Karpas-422 (cell line): ENCODE measurements at regions not wholly inside any gene's neighbourhood (a gene's known extent, or its start where the extent isn't known, plus 50 kb on each side); places are given as distances from the start of the nearest gene placed in this dataset.

Source experiments
- DNase-seq: peaks from one replicate; pipeline ENCODE4 v3.0.0-alpha.2; 2015
- H2AFZ ChIP-seq: fragments of 200-600 bp; sonication (generic); 2 replicates; pipeline ENCODE4 v1.6.1; 2014; ENCODE audit warnings: antibody characterized with exemption, low read length, mixed read lengths
- H3K27ac ChIP-seq: fragments of 200-600 bp; sonication (generic); 2 replicates; pipeline ENCODE4 v1.5.1; 2014; ENCODE audit warnings: mild to moderate bottlenecking, low read length, moderate library complexity
- H3K27me3 ChIP-seq: fragments of 200-600 bp; sonication (generic); 2 replicates; pipeline ENCODE4 v1.6.1; 2014; ENCODE audit warnings: low read length, mixed read lengths
- H3K36me3 ChIP-seq: fragments of 200-600 bp; sonication (generic); 2 replicates; pipeline ENCODE4 v1.6.1; 2014; ENCODE audit warnings: low read length, mixed read lengths; ENCODE audit not compliant: insufficient read depth
- H3K4me1 ChIP-seq: fragments of 200-600 bp; sonication (generic); 2 replicates; pipeline ENCODE4 v1.6.1; 2014; ENCODE audit warnings: mild to moderate bottlenecking, low read length, mixed read lengths
- H3K4me2 ChIP-seq: fragments of 200-600 bp; sonication (generic); 2 replicates; pipeline ENCODE4 v1.6.1; 2014; ENCODE audit warnings: low read length, low read depth, mild to moderate bottlenecking; ENCODE audit not compliant: poor library complexity, severe bottlenecking
- H3K4me3 ChIP-seq: fragments of 200-600 bp; sonication (generic); 2 replicates; pipeline ENCODE4 v1.5.1; 2014; ENCODE audit warnings: mild to moderate bottlenecking, antibody characterized with exemption, low read length, mixed read lengths
- H3K79me2 ChIP-seq: fragments of 200-600 bp; sonication (generic); 2 replicates; pipeline ENCODE4 v1.6.1; 2014; ENCODE audit warnings: mild to moderate bottlenecking, low read length, mixed read lengths
- H3K9ac ChIP-seq: fragments of 200-600 bp; sonication (generic); 2 replicates; pipeline ENCODE4 v1.6.0; 2014; ENCODE audit warnings: low read length
- H3K9me2 ChIP-seq: fragments of 200-600 bp; sonication (generic), shearing (Covaris generic); replicated peaks from 2 replicates; pipeline ENCODE4 v1.6.0; 2014; ENCODE audit warnings: mild to moderate bottlenecking, low read length, moderate library complexity; ENCODE audit not compliant: insufficient read depth
- H3K9me3 ChIP-seq: fragments of 300-700, 200-600 bp; sonication (generic); 2 replicates; pipeline ENCODE4 v1.6.1; 2014; ENCODE audit warnings: low read length, mixed read lengths
- H4K20me1 ChIP-seq: fragments of 200-600 bp; sonication (generic); 2 replicates; pipeline ENCODE4 v1.6.1; 2014; ENCODE audit warnings: mild to moderate bottlenecking, antibody characterized with exemption, low read length, low read depth; ENCODE audit not compliant: insufficient read depth

DNA sequence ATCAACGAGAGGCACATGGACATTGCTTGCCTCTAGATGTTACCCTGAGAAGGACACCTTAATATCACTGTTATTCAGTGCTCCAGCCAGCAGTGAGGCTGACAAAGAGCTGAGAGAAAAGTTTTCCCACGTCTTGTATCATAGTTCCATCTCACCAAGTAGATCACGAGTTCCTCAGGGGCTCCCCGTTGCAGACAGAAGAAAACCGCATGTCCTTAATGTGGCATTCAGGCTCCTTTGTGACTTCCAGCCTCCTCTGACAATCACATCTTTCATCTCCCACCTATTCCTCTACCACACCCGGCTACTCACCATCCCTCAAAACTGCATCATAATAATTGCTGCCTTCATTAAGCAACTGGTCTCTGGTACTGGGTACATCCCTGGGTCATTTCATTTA, 75.3 kb downstream of the DMRTA2 start:
- Histone ChIP-seq H3K4me1 (peaks cover 3% of the 10 kb centered on the region; the same call in 1 of the 2 replicates), H4K20me1 (no peaks in the 10 kb centered on the region), H2AFZ (no peak overlapping the region), H3K9me2 (no peaks in the 10 kb centered on the region), H3K36me3 (no peaks in the 10 kb centered on the region), H3K4me2 (no peak overlapping the region), H3K9me3 (no peaks in the 10 kb centered on the region), H3K79me2 (no peaks in the 10 kb centered on the region), H3K27ac (no peak overlapping the region), H3K27me3 (no peaks in the 10 kb centered on the region), H3K9ac (no peak overlapping the region), H3K4me3 (no peak overlapping the region)
- DNase-seq, result no peak

DNA sequence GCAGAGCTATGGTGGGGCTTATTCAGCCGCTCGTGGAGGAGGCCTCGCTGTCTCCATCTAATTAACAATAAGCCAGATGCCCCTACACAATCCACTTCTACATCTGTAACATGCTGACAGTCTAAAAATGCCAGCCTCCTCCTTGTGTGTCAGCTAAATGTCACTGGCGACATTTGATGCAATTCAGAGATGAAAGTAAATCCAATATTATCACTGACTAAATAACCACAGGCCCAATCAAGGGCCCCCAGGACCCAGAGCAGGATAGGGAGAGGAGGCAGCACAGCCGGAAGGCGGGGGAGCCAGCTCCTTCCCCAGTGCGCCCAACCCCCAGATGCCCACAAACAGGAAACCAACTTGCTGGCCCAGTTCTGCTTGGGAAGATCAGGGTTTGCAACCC, 76.6 kb downstream of the DMRTA2 start:
- Histone ChIP-seq H4K20me1 (no peaks in the 10 kb centered on the region), H3K9me2 (no peaks in the 10 kb centered on the region), H3K27ac (no peak overlapping the region), H3K9ac (no peak overlapping the region), H3K27me3 (no peaks in the 10 kb centered on the region), H2AFZ (no peak overlapping the region), H3K9me3 (no peaks in the 10 kb centered on the region), H3K4me1 (peaks cover 3% of the 10 kb centered on the region; the same call in 1 of the 2 replicates), H3K36me3 (no peaks in the 10 kb centered on the region), H3K79me2 (no peaks in the 10 kb centered on the region), H3K4me2 (no peak overlapping the region), H3K4me3 (no peak overlapping the region)
- no peak for DNase-seq

GRCh38 chr1:50343323-50343722, 79.9 kb downstream of the DMRTA2 start:
- no peak for DNase-seq
- Histone ChIP-seq H3K27ac (no peak overlapping the region), H3K4me3 (no peak overlapping the region), H3K36me3 (no peaks in the 10 kb centered on the region), H4K20me1 (no peaks in the 10 kb centered on the region), H3K9me2 (no peaks in the 10 kb centered on the region), H3K27me3 (no peaks in the 10 kb centered on the region), H3K79me2 (no peaks in the 10 kb centered on the region), H3K4me1 (no peaks in the 10 kb centered on the region), H3K4me2 (no peak overlapping the region), H3K9ac (no peak overlapping the region), H3K9me3 (no peaks in the 10 kb centered on the region), H2AFZ (no peak overlapping the region)

GRCh38 chr1:50342525-50342924, 80.7 kb downstream of the DMRTA2 start:
- H3K27ac ChIP-seq, result no peak overlapping the region
- no peaks in the 10 kb centered on the region for H3K79me2 ChIP-seq
- no peak overlapping the region for H3K9ac ChIP-seq
- DNase-seq, result no peak
- no peaks in the 10 kb centered on the region for H3K9me3 ChIP-seq
- H3K4me3 ChIP-seq, result no peak overlapping the region
- H3K4me2 ChIP-seq, result no peak overlapping the region
- H3K27me3 ChIP-seq, result no peaks in the 10 kb centered on the region
- H3K36me3 ChIP-seq, result no peaks in the 10 kb centered on the region
- H3K9me2 ChIP-seq, result no peaks in the 10 kb centered on the region
- H2AFZ ChIP-seq, result no peak overlapping the region
- H4K20me1 ChIP-seq, result no peaks in the 10 kb centered on the region
- H3K4me1 ChIP-seq, result no peaks in the 10 kb centered on the region

DNA sequence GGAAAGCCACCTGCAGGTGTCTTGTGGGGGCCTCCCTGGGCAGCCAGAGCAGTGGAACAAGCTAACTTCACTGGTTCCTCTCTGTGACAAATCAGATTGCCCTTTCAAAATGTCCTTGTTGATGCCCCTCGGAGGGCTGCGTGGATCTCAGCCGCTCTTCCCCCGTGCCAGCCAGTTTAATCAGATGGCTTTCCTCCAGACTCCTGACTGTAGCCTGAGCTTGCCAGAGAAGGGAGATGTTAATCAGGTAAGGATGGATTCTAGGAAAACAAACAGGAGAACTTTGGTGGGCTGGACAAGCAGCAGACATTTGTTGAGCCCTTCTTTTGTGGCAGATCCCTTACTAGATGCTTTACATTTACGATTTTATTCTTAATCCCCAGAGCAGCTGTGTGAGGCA, 88.2 kb downstream of the DMRTA2 start:
- Histone ChIP-seq H3K4me1 (peaks cover 5% of the 10 kb centered on the region), H3K36me3 (no peaks in the 10 kb centered on the region), H3K9me2 (no peaks in the 10 kb centered on the region), H3K27me3 (no peaks in the 10 kb centered on the region), H3K4me3 (no peak overlapping the region), H3K9ac (no peak overlapping the region), H3K79me2 (no peaks in the 10 kb centered on the region), H3K4me2 (no peak overlapping the region), H3K27ac (no peak overlapping the region), H4K20me1 (no peaks in the 10 kb centered on the region), H2AFZ (no peak overlapping the region), H3K9me3 (no peaks in the 10 kb centered on the region)
- DNase-seq, result no peak

DNA sequence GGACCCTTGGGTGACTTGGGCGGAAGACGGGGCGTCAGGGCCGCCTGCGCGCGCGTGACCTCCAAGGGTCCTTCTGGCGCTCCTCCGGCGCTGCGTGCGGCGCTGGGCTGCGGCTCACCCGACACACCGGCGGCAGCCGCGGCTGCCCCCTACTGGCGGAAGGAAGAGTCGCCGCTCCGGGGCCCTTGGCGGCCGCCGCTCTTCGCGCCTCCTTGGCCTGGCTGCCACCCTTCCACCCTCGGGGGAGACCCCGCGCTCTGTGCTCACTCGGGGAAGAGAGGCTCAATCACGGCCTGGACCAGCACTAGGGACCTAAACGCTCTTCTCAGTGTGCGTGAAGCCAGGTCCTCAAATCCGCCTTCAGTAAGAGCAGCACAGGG, 89.7 kb downstream of the DMRTA2 start:
- H3K4me1 ChIP-seq, result peaks cover 5% of the 10 kb centered on the region
- no peaks in the 10 kb centered on the region for H3K79me2 ChIP-seq
- H3K9me3 ChIP-seq, result no peaks in the 10 kb centered on the region
- no peaks in the 10 kb centered on the region for H3K36me3 ChIP-seq
- H3K9ac ChIP-seq, result peak overlapping the region; percentile 25
- no peaks in the 10 kb centered on the region for H3K9me2 ChIP-seq
- H2AFZ ChIP-seq, result peak overlapping the region; percentile 55; the same call in 1 of the 2 replicates
- peak overlapping the region; percentile 56; the same call in 1 of the 2 replicates for H3K4me3 ChIP-seq
- no peaks in the 10 kb centered on the region for H3K27me3 ChIP-seq
- H3K27ac ChIP-seq, result no peak overlapping the region
- H4K20me1 ChIP-seq, result no peaks in the 10 kb centered on the region
- DNase-seq, result peak; percentile 81
- H3K4me2 ChIP-seq, result peak overlapping the region; percentile 65

- Histone ChIP-seq H3K9me3 (no peaks in the 10 kb centered on the region), H3K36me3 (no peaks in the 10 kb centered on the region), H4K20me1 (no peaks in the 10 kb centered on the region), H3K4me2 (peak overlapping the region; percentile 65), H3K27ac (no peak overlapping the region), H3K4me1 (peaks cover 5% of the 10 kb centered on the region), H3K9me2 (no peaks in the 10 kb centered on the region), H3K4me3 (peak overlapping the region; percentile 56; the same call in 1 of the 2 replicates), H3K27me3 (no peaks in the 10 kb centered on the region), H2AFZ (peak overlapping the region; percentile 55; the same call in 1 of the 2 replicates), H3K79me2 (no peaks in the 10 kb centered on the region), H3K9ac (peak overlapping the region; percentile 25)
- peak; percentile 81 for DNase-seq
Measured at GRCh38 chr1:50332941-50333594, 90.2 kb downstream of the DMRTA2 start.

- no peak overlapping the region for H3K4me2 ChIP-seq
Measured at GRCh38 chr1:50329332-50329932, 93.8 kb downstream of the DMRTA2 start.

More at GRCh38 chr1:50329332-50329932, 93.8 kb downstream of the DMRTA2 start:
- no peaks in the 10 kb centered on the region for H3K27me3 ChIP-seq
- no peaks in the 10 kb centered on the region for H3K9me2 ChIP-seq
- H3K27ac ChIP-seq, result no peak overlapping the region
- no peak overlapping the region for H2AFZ ChIP-seq
- peaks cover 5% of the 10 kb centered on the region for H3K4me1 ChIP-seq
- H3K9me3 ChIP-seq, result no peaks in the 10 kb centered on the region
- DNase-seq, result peak; percentile 50
- H3K36me3 ChIP-seq, result no peaks in the 10 kb centered on the region
- H3K4me3 ChIP-seq, result no peak overlapping the region
- H3K79me2 ChIP-seq, result no peaks in the 10 kb centered on the region
- H3K9ac ChIP-seq, result no peak overlapping the region
- no peaks in the 10 kb centered on the region for H4K20me1 ChIP-seq
